ENCODE measurements at regions not wholly inside any gene's neighbourhood (a gene's known extent, or its start where the extent isn't known, plus 50 kb on each side); places are given as distances from the start of the nearest gene placed in this dataset.

- no peak for TF ChIP-seq CTCF (IDR thresholded peaks at IDR 0.05)
- TF ChIP-seq POLR2A (IDR thresholded peaks at IDR 0.05), result no peak
- intact Hi-C loops (cut with DNase I), result no loop called here
- no peak for DNase-seq
Measured at GRCh38 chr12:115722181-115722580, 555.3 kb downstream of the MED13L start.

GRCh38 chr12:115716551-115716950 lies 560.9 kb downstream of the MED13L start:
- no peaks in the 10 kb centered on the region for H3K36me3 ChIP-seq
- H3K27me3 ChIP-seq, result no peaks in the 10 kb centered on the region
- intact Hi-C loops (cut with DNase I), result no loop called here
- H3K27ac ChIP-seq, result no peak overlapping the region
- WGBS, 2 donors, result 79 to 88% methylated on average over 4 of the region's 4 CpGs
- H3K4me3 ChIP-seq (replicated peaks in 1 of 3), result no peak overlapping the region
- no peaks in the 10 kb centered on the region for H3K9me3 ChIP-seq
- DNase-seq, result no peak
- TF ChIP-seq CTCF (IDR thresholded peaks at IDR 0.05) (no peak), POLR2A (IDR thresholded peaks at IDR 0.05) (no peak)
- peaks cover 0 to 13% of the 10 kb centered on the region in 2 donors for H3K4me1 ChIP-seq

More at GRCh38 chr12:115722181-115722580, 555.3 kb downstream of the MED13L start:
- WGBS, 2 donors, result 90 to 100% methylated on average over 2 of the region's 2 CpGs
- Histone ChIP-seq H3K4me3 (replicated peaks in 1 of 3) (no peak overlapping the region), H3K9me3 (no peaks in the 10 kb centered on the region), H3K4me1 (peaks cover 0 to 13% of the 10 kb centered on the region in 2 donors), H3K27ac (no peak overlapping the region), H3K36me3 (no peaks in the 10 kb centered on the region), H3K27me3 (no peaks in the 10 kb centered on the region)

GRCh38 chr12:115712676-115713075 lies 564.8 kb downstream of the MED13L start:
- no peaks in the 10 kb centered on the region for H3K36me3 ChIP-seq
- H3K27me3 ChIP-seq, result no peaks in the 10 kb centered on the region
- intact Hi-C loops (cut with DNase I), result no loop called here
- H3K4me1 ChIP-seq, result peaks cover 6 to 9% of the 10 kb centered on the region in 2 donors
- H3K4me3 ChIP-seq (replicated peaks in 1 of 3), result no peak overlapping the region
- H3K9me3 ChIP-seq, result no peaks in the 10 kb centered on the region
- WGBS, 2 donors, result 75 to 92% methylated on average over 3 of the region's 3 CpGs
- no peak for DNase-seq
- TF ChIP-seq POLR2A (IDR thresholded peaks at IDR 0.05), result no peak
- TF ChIP-seq CTCF (IDR thresholded peaks at IDR 0.05), result no peak
- no peak overlapping the region for H3K27ac ChIP-seq

- peak; percentile 17 to 22 for DNase-seq
Measured at GRCh38 chr12:115710104-115710564, 567.4 kb downstream of the MED13L start.

More at GRCh38 chr12:115710104-115710564, 567.4 kb downstream of the MED13L start:
- Histone ChIP-seq H3K4me1 (peaks cover 9 to 11% of the 10 kb centered on the region in 2 donors), H3K27me3 (no peaks in the 10 kb centered on the region), H3K36me3 (no peaks in the 10 kb centered on the region), H3K4me3 (replicated peaks in 1 of 3) (no peak overlapping the region), H3K9me3 (no peaks in the 10 kb centered on the region), H3K27ac (no peak overlapping the region)
- 50 to 59% methylated on average over 2 to 3 of the region's 3 CpGs for WGBS, 2 donors
- intact Hi-C loops (cut with DNase I), result no loop called here
- TF ChIP-seq POLR2A (IDR thresholded peaks at IDR 0.05), result no peak
- no peak for TF ChIP-seq CTCF (IDR thresholded peaks at IDR 0.05)

Data from thyroid gland (tissue), 4 donors.